ENCODE measurements at regions not wholly inside any gene's neighbourhood (a gene's known extent, or its start where the extent isn't known, plus 50 kb on each side); places are given as distances from the start of the nearest gene placed in this dataset.

GRCh38 chr6:113671421-113671820, 185.7 kb upstream of the MARCKS start:
- H3K27ac ChIP-seq = peak overlapping the region in 1 of 4 donors; percentile 73
- no peak overlapping the region for H3K4me3 ChIP-seq
- ATAC-seq (ENCODE audit: low FRiP score in 2 of 2) = no peak
- no peaks in the 10 kb centered on the region for H3K36me3 ChIP-seq
- peaks cover 8 to 32% (median 28%) of the 10 kb centered on the region in 4 donors for H3K4me1 ChIP-seq
- no peak for TF ChIP-seq EP300 (IDR thresholded peaks at IDR 0.05)
- no peak for TF ChIP-seq CTCF (IDR thresholded peaks at IDR 0.05)
- TF ChIP-seq POLR2AphosphoS5 (IDR thresholded peaks at IDR 0.05) = no peak
- no peak for TF ChIP-seq POLR2A (IDR thresholded peaks at IDR 0.05)
- 21% methylated on average over 1 of the region's 1 CpG for WGBS, 2 donors
- DNase-seq = peak in 1 of 2 donors; percentile 36
- no peaks in the 10 kb centered on the region for H3K27me3 ChIP-seq
- no peaks in the 10 kb centered on the region for H3K9me3 ChIP-seq

GRCh38 chr6:113672491-113673149, 184.5 kb upstream of the MARCKS start:
- ATAC-seq (ENCODE audit: low FRiP score in 2 of 2) = peak in 1 of 2 donors; percentile 89
- peaks cover 8 to 32% (median 28%) of the 10 kb centered on the region in 4 donors for H3K4me1 ChIP-seq
- TF ChIP-seq POLR2A (IDR thresholded peaks at IDR 0.05) = no peak
- no peak for TF ChIP-seq POLR2AphosphoS5 (IDR thresholded peaks at IDR 0.05)
- no peak for TF ChIP-seq CTCF (IDR thresholded peaks at IDR 0.05)
- no peaks in the 10 kb centered on the region for H3K36me3 ChIP-seq
- H3K27ac ChIP-seq = peak overlapping the region; percentile 17 to 73 (median 62)
- WGBS, 2 donors = 43 to 53% methylated on average over 8 of the region's 8 CpGs
- no peaks in the 10 kb centered on the region for H3K27me3 ChIP-seq
- H3K9me3 ChIP-seq = no peaks in the 10 kb centered on the region
- H3K4me3 ChIP-seq = peak overlapping the region in 2 of 4 donors; percentile 0 to 21
- peak in 1 of 2 donors; percentile 47 for DNase-seq

GRCh38 chr6:113674075-113674474, 183.1 kb upstream of the MARCKS start:
- Histone ChIP-seq H3K4me1 (peaks cover 8 to 30% (median 26%) of the 10 kb centered on the region in 4 donors), H3K36me3 (no peaks in the 10 kb centered on the region), H3K27ac (no peak overlapping the region), H3K9me3 (no peaks in the 10 kb centered on the region), H3K27me3 (no peaks in the 10 kb centered on the region), H3K4me3 (no peak overlapping the region)
- 60 to 70% methylated on average over 4 of the region's 4 CpGs for WGBS, 2 donors
- TF ChIP-seq CTCF (IDR thresholded peaks at IDR 0.05) (no peak), POLR2AphosphoS5 (IDR thresholded peaks at IDR 0.05) (no peak), EP300 (IDR thresholded peaks at IDR 0.05) (no peak), POLR2A (IDR thresholded peaks at IDR 0.05) (no peak)
- ATAC-seq (ENCODE audit: low FRiP score in 2 of 2) (no peak), DNase-seq (no peak)

- DNase-seq = no peak
- 49 to 77% methylated on average over 4 of the region's 4 CpGs for WGBS, 2 donors
- peaks cover 8 to 26% (median 19%) of the 10 kb centered on the region in 4 donors for H3K4me1 ChIP-seq
These were observed 181.1 kb upstream of the MARCKS start for GRCh38 chr6:113676057-113676456.

More at GRCh38 chr6:113676057-113676456, 181.1 kb upstream of the MARCKS start:
- no peak for ATAC-seq (ENCODE audit: low FRiP score in 2 of 2)
- TF ChIP-seq POLR2AphosphoS5 (IDR thresholded peaks at IDR 0.05) (no peak), CTCF (IDR thresholded peaks at IDR 0.05) (no peak), EP300 (IDR thresholded peaks at IDR 0.05) (no peak), POLR2A (IDR thresholded peaks at IDR 0.05) (no peak)
- Histone ChIP-seq H3K9me3 (no peaks in the 10 kb centered on the region), H3K27me3 (no peaks in the 10 kb centered on the region), H3K27ac (no peak overlapping the region), H3K4me3 (no peak overlapping the region), H3K36me3 (no peaks in the 10 kb centered on the region)
